ACC112 (cell line): ENCODE measurements at regions not wholly inside any gene's neighbourhood (a gene's known extent, or its start where the extent isn't known, plus 50 kb on each side); places are given as distances from the start of the nearest gene placed in this dataset.
"Not testable (repeated sequence)": the region's sequence is repeated elsewhere in the genome, so short reads cannot be mapped to it uniquely, and the experiment has no call there.

Source experiments
- H2AFZ ChIP-seq: fragments of 200-600 bp; sonication (generic); one replicate; pipeline ENCODE4 v1.6.0; 2017; ENCODE audit warnings: antibody characterized with exemption, low read length; ENCODE audit not compliant: unreplicated experiment
- H3K27ac ChIP-seq: fragments of 200-600 bp; sonication (generic); 2 replicates; pipeline ENCODE4 v1.5.1; 2014; ENCODE audit warnings: low read depth, mild to moderate bottlenecking, antibody characterized with exemption, low read length, moderate library complexity
- H3K27me3 ChIP-seq: fragments of 200-600 bp; sonication (generic); 2 replicates; pipeline ENCODE4 v1.6.1; 2014; ENCODE audit warnings: mild to moderate bottlenecking, antibody characterized with exemption, low read length, moderate library complexity, mixed read lengths; ENCODE audit not compliant: insufficient read depth
- H3K36me3 ChIP-seq: fragments of 200-600 bp; sonication (generic); 2 replicates; pipeline ENCODE4 v1.6.1; 2016; ENCODE audit warnings: mild to moderate bottlenecking, antibody characterized with exemption, low read length, moderate library complexity, mixed read lengths; ENCODE audit not compliant: insufficient read depth
- H3K4me1 ChIP-seq: fragments of 200-600 bp; sonication (generic); one replicate; pipeline ENCODE4 v1.6.1; 2016; ENCODE audit warnings: low read length, mixed read lengths; ENCODE audit not compliant: insufficient read depth, unreplicated experiment, control insufficient read depth
- H3K4me3 ChIP-seq: fragments of 200-600 bp; sonication (generic); 2 replicates; pipeline ENCODE4 v1.5.1; 2014; ENCODE audit warnings: mild to moderate bottlenecking, low read depth, low read length
- H3K79me2 ChIP-seq: fragments of 200-600 bp; sonication (generic); one replicate; pipeline ENCODE4 v1.6.0; 2016; ENCODE audit warnings: low read length; ENCODE audit not compliant: control insufficient read depth, unreplicated experiment, insufficient read depth

- H3K4me1 ChIP-seq = no peaks in the 10 kb centered on the region
- no peak overlapping the region for H3K4me3 ChIP-seq
- H3K36me3 ChIP-seq = no peaks in the 10 kb centered on the region
- H3K79me2 ChIP-seq = no peaks in the 10 kb centered on the region
- no peak overlapping the region for H2AFZ ChIP-seq
- H3K27ac ChIP-seq = no peak overlapping the region
- no peaks in the 10 kb centered on the region for H3K27me3 ChIP-seq
Measured at GRCh38 chr14:105908481-105908911, 382.1 kb downstream of the TMEM121 start.

- H3K36me3 ChIP-seq = no peaks in the 10 kb centered on the region
- no peak overlapping the region for H3K4me3 ChIP-seq
- no peak overlapping the region for H3K27ac ChIP-seq
- no peaks in the 10 kb centered on the region for H3K27me3 ChIP-seq
- no peaks in the 10 kb centered on the region for H3K4me1 ChIP-seq
- H3K79me2 ChIP-seq = no peaks in the 10 kb centered on the region
- H2AFZ ChIP-seq = no peak overlapping the region
Measured at GRCh38 chr14:105909046-105909827, 382.9 kb downstream of the TMEM121 start.

- not testable (repeated sequence) for H2AFZ ChIP-seq, H3K36me3 ChIP-seq, H3K4me3 ChIP-seq, H3K27ac ChIP-seq, H3K79me2 ChIP-seq, H3K4me1 ChIP-seq, H3K27me3 ChIP-seq
Measured at GRCh38 chr14:105909828-105910120, 383.4 kb downstream of the TMEM121 start.

- H3K4me3 ChIP-seq = no peak overlapping the region
- no peaks in the 10 kb centered on the region for H3K27me3 ChIP-seq
- no peak overlapping the region for H2AFZ ChIP-seq
- no peaks in the 10 kb centered on the region for H3K4me1 ChIP-seq
- no peak overlapping the region for H3K27ac ChIP-seq
- H3K79me2 ChIP-seq = no peaks in the 10 kb centered on the region
- H3K36me3 ChIP-seq = no peaks in the 10 kb centered on the region
Measured at GRCh38 chr14:105910426-105910825, 384.0 kb downstream of the TMEM121 start.

GRCh38 chr14:105911006-105911847, 384.8 kb downstream of the TMEM121 start:
- Histone ChIP-seq H3K4me3 (no peak overlapping the region), H3K27me3 (no peaks in the 10 kb centered on the region), H3K4me1 (no peaks in the 10 kb centered on the region), H3K79me2 (no peaks in the 10 kb centered on the region), H3K36me3 (no peaks in the 10 kb centered on the region), H3K27ac (no peak overlapping the region), H2AFZ (no peak overlapping the region)

- H3K27me3 ChIP-seq, H3K36me3 ChIP-seq, H3K4me3 ChIP-seq, H2AFZ ChIP-seq, H3K27ac ChIP-seq, H3K4me1 ChIP-seq, H3K79me2 ChIP-seq: not testable (repeated sequence)
Measured at GRCh38 chr14:105911848-105912292, 385.5 kb downstream of the TMEM121 start.

GRCh38 chr14:105912641-105913180, 386.3 kb downstream of the TMEM121 start:
- no peaks in the 10 kb centered on the region for H3K36me3 ChIP-seq
- no peak overlapping the region for H3K4me3 ChIP-seq
- H3K27ac ChIP-seq = no peak overlapping the region
- H3K27me3 ChIP-seq = no peaks in the 10 kb centered on the region
- H2AFZ ChIP-seq = no peak overlapping the region
- no peaks in the 10 kb centered on the region for H3K4me1 ChIP-seq
- H3K79me2 ChIP-seq = no peaks in the 10 kb centered on the region

GRCh38 chr14:105913221-105913620, 386.8 kb downstream of the TMEM121 start:
- Histone ChIP-seq H3K36me3 (no peaks in the 10 kb centered on the region), H3K79me2 (no peaks in the 10 kb centered on the region), H3K4me3 (no peak overlapping the region), H3K27me3 (no peaks in the 10 kb centered on the region), H2AFZ (no peak overlapping the region), H3K4me1 (no peaks in the 10 kb centered on the region), H3K27ac (no peak overlapping the region)

- Histone ChIP-seq H3K36me3 (no peaks in the 10 kb centered on the region), H3K27me3 (no peaks in the 10 kb centered on the region), H3K4me3 (no peak overlapping the region), H2AFZ (no peak overlapping the region), H3K27ac (no peak overlapping the region), H3K4me1 (no peaks in the 10 kb centered on the region), H3K79me2 (no peaks in the 10 kb centered on the region)
Measured at GRCh38 chr14:105913861-105914260, 387.5 kb downstream of the TMEM121 start.

- H3K27me3 ChIP-seq = not testable (repeated sequence)
Measured at GRCh38 chr14:105914281-105914680, 387.9 kb downstream of the TMEM121 start.

More at GRCh38 chr14:105914281-105914680, 387.9 kb downstream of the TMEM121 start:
- not testable (repeated sequence) for H2AFZ ChIP-seq, H3K4me1 ChIP-seq, H3K27ac ChIP-seq, H3K36me3 ChIP-seq, H3K4me3 ChIP-seq, H3K79me2 ChIP-seq
